H9 (cell line): ENCODE measurements at regions not wholly inside any gene's neighbourhood (a gene's known extent, or its start where the extent isn't known, plus 50 kb on each side); places are given as distances from the start of the nearest gene placed in this dataset.

Source experiments
- DNase-seq: peaks from one replicate; pipeline ENCODE4 v3.0.0-alpha.2; 2017
- H2AFZ ChIP-seq: one replicate; pipeline ENCODE4 v1.6.1; 2013; ENCODE audit warnings: mild to moderate bottlenecking, low read length, control low read depth, moderate library complexity
- H2AK5ac ChIP-seq: 2 replicates; pipeline ENCODE4 v1.6.1; 2013; ENCODE audit warnings: low read length, control low read depth, mixed read lengths; ENCODE audit not compliant: insufficient read length
- H2BK120ac ChIP-seq: one replicate; pipeline ENCODE4 v1.6.1; 2013; ENCODE audit warnings: low read depth, mild to moderate bottlenecking, low read length, control low read depth, inconsistent platforms; ENCODE audit not compliant: poor library complexity, severe bottlenecking
- H2BK12ac ChIP-seq: 2 replicates; pipeline ENCODE4 v1.6.1; 2013; ENCODE audit warnings: low read length, control low read depth, mixed read lengths, low read depth; ENCODE audit not compliant: insufficient read length
- H2BK15ac ChIP-seq: 2 replicates; pipeline ENCODE4 v1.6.1; 2013; ENCODE audit warnings: low read depth, low read length, control low read depth
- H2BK20ac ChIP-seq: one replicate; pipeline ENCODE4 v1.6.1; 2013; ENCODE audit warnings: low read depth, mild to moderate bottlenecking, low read length, control low read depth, inconsistent platforms; ENCODE audit not compliant: poor library complexity, severe bottlenecking
- H2BK5ac ChIP-seq: 2 replicates; pipeline ENCODE4 v1.6.1; 2013; ENCODE audit warnings: low read length, control low read depth, mixed read lengths; ENCODE audit not compliant: insufficient read length
- H3K14ac ChIP-seq: 2 replicates; pipeline ENCODE4 v1.6.1; 2013; ENCODE audit warnings: low read length, control low read depth; ENCODE audit not compliant: insufficient read depth
- H3K18ac ChIP-seq: 2 replicates; pipeline ENCODE4 v1.6.1; 2013; ENCODE audit warnings: low read depth, mild to moderate bottlenecking, mixed read lengths, low read length, control low read depth; ENCODE audit not compliant: insufficient read length
- H3K23ac ChIP-seq: 2 replicates; pipeline ENCODE4 v1.6.1; 2013; ENCODE audit warnings: low read length, control low read depth, mixed read lengths, low read depth; ENCODE audit not compliant: insufficient read length
- H3K23me2 ChIP-seq: 2 replicates; pipeline ENCODE4 v1.6.1; 2013; ENCODE audit warnings: low read depth, mild to moderate bottlenecking, mixed read lengths, low read length, control low read depth; ENCODE audit not compliant: insufficient read length, poor library complexity, severe bottlenecking
- H3K27ac ChIP-seq: 2 replicates; pipeline ENCODE4 v1.5.1; 2013; ENCODE audit warnings: low read length, control low read depth, mixed read lengths, low read depth; ENCODE audit not compliant: insufficient read length
- H3K27me3 ChIP-seq: 2 replicates; pipeline ENCODE4 v1.6.1; 2013; ENCODE audit warnings: low read length, control low read depth, inconsistent platforms; ENCODE audit not compliant: insufficient read depth
- H3K4ac ChIP-seq: 2 replicates; pipeline ENCODE4 v1.6.1; 2013; ENCODE audit warnings: low read depth, mild to moderate bottlenecking, control low read depth, inconsistent platforms, low read length, moderate library complexity
- H3K4me1 ChIP-seq: 2 replicates; pipeline ENCODE4 v1.6.1; 2013; ENCODE audit warnings: low read length, control low read depth, inconsistent platforms; ENCODE audit not compliant: insufficient read depth
- H3K4me2 ChIP-seq: 2 replicates; pipeline ENCODE4 v1.6.1; 2013; ENCODE audit warnings: low read length, control low read depth, mixed read lengths; ENCODE audit not compliant: insufficient read length, insufficient read depth
- H3K56ac ChIP-seq: 2 replicates; pipeline ENCODE4 v1.6.1; 2013; ENCODE audit warnings: low read depth, mild to moderate bottlenecking, mixed read lengths, low read length, control low read depth; ENCODE audit not compliant: insufficient read length
- H3K79me1 ChIP-seq: 2 replicates; pipeline ENCODE4 v1.6.1; 2013; ENCODE audit warnings: low read depth, mild to moderate bottlenecking, moderate library complexity, low read length, control low read depth, inconsistent platforms; ENCODE audit not compliant: insufficient read depth, poor library complexity, severe bottlenecking
- H3K79me2 ChIP-seq: 2 replicates; pipeline ENCODE4 v1.6.1; 2013; ENCODE audit warnings: low read length, control low read depth, inconsistent platforms; ENCODE audit not compliant: insufficient read depth
- H3K9ac ChIP-seq: 2 replicates; pipeline ENCODE4 v1.6.1; 2013; ENCODE audit warnings: low read length, control low read depth, mixed read lengths; ENCODE audit not compliant: insufficient read length; ENCODE audit errors: extremely low read depth
- H3K9me3 ChIP-seq: one replicate; pipeline ENCODE4 v1.6.1; 2013; ENCODE audit warnings: low read depth, low read length, inconsistent platforms; ENCODE audit not compliant: control insufficient read depth
- H3T11ph ChIP-seq: one replicate; pipeline ENCODE4 v1.6.1; 2013; ENCODE audit warnings: mild to moderate bottlenecking, low read length, control low read depth, inconsistent platforms
- H4K20me1 ChIP-seq: one replicate; pipeline ENCODE4 v1.6.1; 2013; ENCODE audit not compliant: control insufficient read depth, insufficient read length, insufficient read depth
- H4K5ac ChIP-seq: 2 replicates; pipeline ENCODE4 v1.6.1; 2013; ENCODE audit warnings: low read depth, mild to moderate bottlenecking, mixed read lengths, low read length, control low read depth; ENCODE audit not compliant: insufficient read length
- H4K8ac ChIP-seq: replicated peaks from 2 replicates; pipeline ENCODE4 v1.6.1; 2013; ENCODE audit warnings: low read length, control low read depth, mixed read lengths, low read depth; ENCODE audit not compliant: insufficient read length
- H4K91ac ChIP-seq: 2 replicates; pipeline ENCODE4 v1.6.1; 2013; ENCODE audit warnings: low read depth, mild to moderate bottlenecking, moderate library complexity, mixed read lengths, low read length, control low read depth; ENCODE audit not compliant: insufficient read length
- H3K27ac Mint-ChIP-seq, 3 experiments: 2 replicates in 2 of 3; 3 replicates in 1 of 3; pipeline ENCODE4 v1.8.0; 2020 to 2021; ENCODE audit warnings: mixed read lengths in 3 of 3, mild to moderate bottlenecking in 1 of 3, moderate library complexity in 1 of 3
- H3K27me3 Mint-ChIP-seq: 2 replicates; pipeline ENCODE4 v1.8.0; 2021; ENCODE audit warnings: low read depth, mild to moderate bottlenecking, moderate library complexity, mixed read lengths
- H3K36me3 Mint-ChIP-seq, 3 experiments: 2 replicates in 2 of 3; 3 replicates in 1 of 3; pipeline ENCODE4 v1.8.0; 2020 to 2021; ENCODE audit warnings: low read depth in 3 of 3, mixed read lengths in 3 of 3; ENCODE audit not compliant: insufficient read depth in 1 of 3
- H3K4me1 Mint-ChIP-seq, 2 experiments: 2 replicates each; pipeline ENCODE4 v1.8.0; 2020; ENCODE audit warnings: mixed read lengths in 2 of 2
- H3K4me3 Mint-ChIP-seq, 2 experiments: 2 replicates in 1 of 2; 3 replicates in 1 of 2; pipeline ENCODE4 v1.8.0; 2020 to 2021; ENCODE audit warnings: mild to moderate bottlenecking in 2 of 2, mixed read lengths in 2 of 2, moderate library complexity in 1 of 2
- H3K9me3 Mint-ChIP-seq, 2 experiments: 2 replicates in 1 of 2; 3 replicates in 1 of 2; pipeline ENCODE4 v1.8.0; 2020; ENCODE audit warnings: mild to moderate bottlenecking in 2 of 2, mixed read lengths in 2 of 2, moderate library complexity in 1 of 2
- WGBS: extraction: QIAGEN DNeasy Blood & Tissue Kit; methylation state at CpG from one replicate; pipeline ENCODE4 v1.1.7; 2013; ENCODE audit warnings: missing lambda C conversion rate, low lambda C conversion rate, mixed read lengths; ENCODE audit not compliant: insufficient read length; ENCODE audit errors: extremely low coverage; 5-methylcytosine and 5-hydroxymethylcytosine counted together
- TF ChIP-seq, protein P1 (sequence below): fragments of 200-600 bp; sonication (generic); conservative IDR thresholded peaks from 3 replicates; pipeline ENCODE4 v1.8.0; 2021; ENCODE audit warnings: antibody characterized with exemption, mild to moderate bottlenecking

DNA sequence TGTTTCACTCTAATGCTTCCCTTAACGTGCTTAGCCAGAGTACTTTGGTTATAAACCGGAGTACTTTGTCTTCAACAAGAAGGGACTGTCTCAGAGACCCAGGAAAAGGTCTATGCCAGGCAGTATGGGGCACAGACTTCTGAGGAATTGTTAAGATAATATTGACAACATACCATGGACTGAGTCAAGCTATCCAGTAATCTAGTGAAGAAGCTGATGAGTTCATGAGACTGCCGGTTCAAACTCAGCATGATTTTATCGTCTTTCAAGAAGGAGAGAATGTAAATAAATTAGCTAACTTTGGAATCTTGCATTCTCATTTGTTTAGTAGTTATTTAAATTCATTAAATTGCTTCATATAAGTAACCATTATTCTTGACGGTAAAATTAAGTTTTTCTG lies 546.1 kb downstream of the PPP4R3C start:
- H2BK20ac ChIP-seq, result no peak overlapping the region
- no peak overlapping the region for H2BK5ac ChIP-seq
- H3K79me2 ChIP-seq, result no peaks in the 10 kb centered on the region
- no peak overlapping the region for H2BK15ac ChIP-seq
- no peak overlapping the region for H3K23ac ChIP-seq
- no CpG with 5 or more reads among the region's 5 CpGs for WGBS
- H4K8ac ChIP-seq, result no peak overlapping the region
- peaks cover 33% of the 10 kb centered on the region for H3K9me3 ChIP-seq
- no peak overlapping the region for H3K56ac ChIP-seq
- H3K4me1 ChIP-seq, result no peaks in the 10 kb centered on the region
- no peak overlapping the region for H3K4ac ChIP-seq
- no peak overlapping the region for H2AFZ ChIP-seq
- H3K9ac ChIP-seq, result no peak overlapping the region
- H3K14ac ChIP-seq, result no peak overlapping the region
- no peak overlapping the region for H2AK5ac ChIP-seq
- no peak overlapping the region for H2BK120ac ChIP-seq
- no peaks in the 10 kb centered on the region for H3K27me3 ChIP-seq
- no peak overlapping the region for H4K91ac ChIP-seq
- H3K23me2 ChIP-seq, result no peaks in the 10 kb centered on the region
- Mint-ChIP-seq H3K27me3 (no peaks in the 10 kb centered on the region), H3K4me3 (no peak overlapping the region), H3K9me3 (peaks cover 42 to 50% of the 10 kb centered on the region in 2 experiments), H3K27ac (no peak overlapping the region), H3K4me1 (no peaks in the 10 kb centered on the region), H3K36me3 (peaks cover 3 to 5% (median 4%) of the 10 kb centered on the region in 3 experiments; a peak in 3 of 7 replicates)
- no peak overlapping the region for H3K27ac ChIP-seq
- H3K79me1 ChIP-seq, result no peaks in the 10 kb centered on the region
- no peak overlapping the region for H2BK12ac ChIP-seq
- no peak overlapping the region for H3K4me2 ChIP-seq
- no peak overlapping the region for H4K5ac ChIP-seq
- no peak overlapping the region for H3T11ph ChIP-seq
- no peaks in the 10 kb centered on the region for H4K20me1 ChIP-seq
- TF ChIP-seq, protein P1, sequence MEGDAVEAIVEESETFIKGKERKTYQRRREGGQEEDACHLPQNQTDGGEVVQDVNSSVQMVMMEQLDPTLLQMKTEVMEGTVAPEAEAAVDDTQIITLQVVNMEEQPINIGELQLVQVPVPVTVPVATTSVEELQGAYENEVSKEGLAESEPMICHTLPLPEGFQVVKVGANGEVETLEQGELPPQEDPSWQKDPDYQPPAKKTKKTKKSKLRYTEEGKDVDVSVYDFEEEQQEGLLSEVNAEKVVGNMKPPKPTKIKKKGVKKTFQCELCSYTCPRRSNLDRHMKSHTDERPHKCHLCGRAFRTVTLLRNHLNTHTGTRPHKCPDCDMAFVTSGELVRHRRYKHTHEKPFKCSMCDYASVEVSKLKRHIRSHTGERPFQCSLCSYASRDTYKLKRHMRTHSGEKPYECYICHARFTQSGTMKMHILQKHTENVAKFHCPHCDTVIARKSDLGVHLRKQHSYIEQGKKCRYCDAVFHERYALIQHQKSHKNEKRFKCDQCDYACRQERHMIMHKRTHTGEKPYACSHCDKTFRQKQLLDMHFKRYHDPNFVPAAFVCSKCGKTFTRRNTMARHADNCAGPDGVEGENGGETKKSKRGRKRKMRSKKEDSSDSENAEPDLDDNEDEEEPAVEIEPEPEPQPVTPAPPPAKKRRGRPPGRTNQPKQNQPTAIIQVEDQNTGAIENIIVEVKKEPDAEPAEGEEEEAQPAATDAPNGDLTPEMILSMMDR, result no peak
- DNase-seq, result no peak
- H3K18ac ChIP-seq, result no peak overlapping the region
